ENCODE measurements at regions not wholly inside any gene's neighbourhood (a gene's known extent, or its start where the extent isn't known, plus 50 kb on each side); places are given as distances from the start of the nearest gene placed in this dataset.

- Histone ChIP-seq H3K4me3 (no peak overlapping the region), H3K9me3 (no peaks in the 10 kb centered on the region), H3K27ac (no peak overlapping the region), H3K36me3 (no peaks in the 10 kb centered on the region), H3K27me3 (no peaks in the 10 kb centered on the region), H3K4me1 (no peaks in the 10 kb centered on the region)
- ATAC-seq, result no peak
- WGBS, 2 donors, result 56% methylated on average over 2 of the region's 2 CpGs
- DNase-seq, result no peak
- intact Hi-C loops (cut with DNase I), result no loop called here
- no peak for TF ChIP-seq CTCF (IDR thresholded peaks at IDR 0.05)
- FAIRE-seq, result no peak
These were observed 1112.9 kb upstream of the AUTS2 start for GRCh38 chr7:68485253-68485917.

- ATAC-seq, result no peak
- Histone ChIP-seq H3K27ac (no peak overlapping the region), H3K9me3 (no peaks in the 10 kb centered on the region), H3K36me3 (no peaks in the 10 kb centered on the region), H3K27me3 (no peaks in the 10 kb centered on the region), H3K4me1 (no peaks in the 10 kb centered on the region), H3K4me3 (no peak overlapping the region)
- no peak for TF ChIP-seq CTCF (IDR thresholded peaks at IDR 0.05)
- 53 to 77% methylated on average over 8 of the region's 8 CpGs for WGBS, 2 donors
- intact Hi-C loops (cut with DNase I), result no loop called here
- peak in 1 of 6 donors; percentile 43 for DNase-seq
- FAIRE-seq, result no peak
These were observed 1109.8 kb upstream of the AUTS2 start for GRCh38 chr7:68488341-68489060.

- ATAC-seq (no peak), DNase-seq (no peak), FAIRE-seq (no peak)
- no peaks in the 10 kb centered on the region for H3K4me1 ChIP-seq
- H3K36me3 ChIP-seq, result no peaks in the 10 kb centered on the region
- intact Hi-C loops (cut with DNase I), result no loop called here
- no peak overlapping the region for H3K27ac ChIP-seq
- H3K9me3 ChIP-seq, result no peaks in the 10 kb centered on the region
- no peak for TF ChIP-seq CTCF (IDR thresholded peaks at IDR 0.05)
- H3K27me3 ChIP-seq, result no peaks in the 10 kb centered on the region
- no peak overlapping the region for H3K4me3 ChIP-seq
- 77 to 85% methylated on average over 2 of the region's 2 CpGs for WGBS, 2 donors
These were observed 1106.5 kb upstream of the AUTS2 start for GRCh38 chr7:68491523-68492358.

GRCh38 chr7:68492359-68492690 lies 1106.0 kb upstream of the AUTS2 start:
- Histone ChIP-seq H3K36me3 (no peaks in the 10 kb centered on the region), H3K27me3 (no peaks in the 10 kb centered on the region), H3K4me1 (no peaks in the 10 kb centered on the region), H3K9me3 (no peaks in the 10 kb centered on the region), H3K4me3 (no peak overlapping the region), H3K27ac (no peak overlapping the region)
- ATAC-seq (no peak), DNase-seq (no peak), FAIRE-seq (no peak)
- 79 to 91% methylated on average over 1 of the region's 1 CpG for WGBS, 2 donors
- TF ChIP-seq CTCF (IDR thresholded peaks at IDR 0.05), result no peak
- intact Hi-C loops (cut with DNase I), result no loop called here

All from pancreas (tissue), 10 donors.